ENCODE measurements at regions not wholly inside any gene's neighbourhood (a gene's known extent, or its start where the extent isn't known, plus 50 kb on each side); places are given as distances from the start of the nearest gene placed in this dataset.
"Not testable (repeated sequence)": the region's sequence is repeated elsewhere in the genome, so short reads cannot be mapped to it uniquely, and the experiment has no call there.

GRCh38 chr2:91500246-91500977 lies 2808.9 kb downstream of the RPIA start:
- not testable (repeated sequence) for TF ChIP-seq ZFP3 (CRISPR knock-in tag; IDR thresholded peaks at IDR 0.05); OSR1 (CRISPR knock-in tag; IDR thresholded peaks at IDR 0.05); GLIS3 (CRISPR knock-in tag; IDR thresholded peaks at IDR 0.05); ARNTL (CRISPR knock-in tag; IDR thresholded peaks at IDR 0.05; ENCODE audit: borderline replicate concordance, low read depth); CREB5 (CRISPR knock-in tag; IDR thresholded peaks at IDR 0.05; ENCODE audit: low read depth); TOX (CRISPR knock-in tag; IDR thresholded peaks at IDR 0.05; ENCODE audit: borderline replicate concordance); TCF4 (CRISPR knock-in tag; IDR thresholded peaks at IDR 0.05; ENCODE audit: borderline replicate concordance); POU6F1 (CRISPR knock-in tag; IDR thresholded peaks at IDR 0.05; ENCODE audit: borderline replicate concordance, low read depth); RARB (CRISPR knock-in tag; IDR thresholded peaks at IDR 0.05)
